IPS-18c (cell line): ENCODE measurements at regions not wholly inside any gene's neighbourhood (a gene's known extent, or its start where the extent isn't known, plus 50 kb on each side); places are given as distances from the start of the nearest gene placed in this dataset.

Experiments
- H3K4me3 ChIP-seq: 2 replicates; pipeline ENCODE4 v1.7.0; 2013; ENCODE audit warnings: low read depth, mild to moderate bottlenecking, low read length, moderate library complexity; ENCODE audit not compliant: insufficient read depth
- H3K9me3 ChIP-seq: one replicate; pipeline ENCODE4 v1.6.1; 2013; ENCODE audit warnings: mild to moderate bottlenecking, low read length, moderate library complexity; ENCODE audit not compliant: control insufficient read depth, insufficient read depth

DNA sequence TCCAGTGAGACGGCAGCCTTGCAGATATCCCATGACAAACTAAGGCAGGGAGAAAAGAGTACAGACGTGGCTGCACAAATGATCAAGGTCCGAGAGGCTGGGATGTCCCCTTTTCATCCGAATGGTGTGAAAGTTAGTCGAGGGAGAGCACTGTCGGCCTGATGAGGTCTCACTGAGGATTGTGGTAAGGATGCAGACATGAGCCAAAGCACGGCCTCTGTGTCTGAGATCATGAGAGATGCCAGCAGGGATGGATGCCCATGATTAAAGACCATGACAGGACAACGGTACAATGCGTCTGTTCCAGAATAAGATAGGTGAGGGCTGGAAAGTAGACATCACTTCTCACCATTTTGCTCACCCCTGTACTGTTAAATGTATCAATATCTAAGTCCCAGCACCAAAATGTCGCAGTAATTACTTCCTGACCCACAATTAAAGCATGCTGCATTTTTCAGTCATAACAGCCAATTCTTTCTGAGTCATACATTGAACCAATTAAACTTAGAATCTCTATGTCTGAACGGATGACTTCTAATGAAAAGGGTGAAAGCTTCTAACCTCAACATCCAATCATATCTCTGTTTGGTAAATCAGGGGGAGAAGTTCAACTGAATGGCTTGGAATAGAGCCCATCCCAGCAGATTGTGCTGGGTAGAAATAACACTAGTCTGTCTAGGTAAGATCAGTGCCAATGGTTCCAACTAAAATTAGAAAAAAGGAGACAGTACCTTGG is 249.6 kb upstream of the SOX5 start:
- Histone ChIP-seq H3K9me3 (no peaks in the 10 kb centered on the region), H3K4me3 (no peak overlapping the region)

DNA sequence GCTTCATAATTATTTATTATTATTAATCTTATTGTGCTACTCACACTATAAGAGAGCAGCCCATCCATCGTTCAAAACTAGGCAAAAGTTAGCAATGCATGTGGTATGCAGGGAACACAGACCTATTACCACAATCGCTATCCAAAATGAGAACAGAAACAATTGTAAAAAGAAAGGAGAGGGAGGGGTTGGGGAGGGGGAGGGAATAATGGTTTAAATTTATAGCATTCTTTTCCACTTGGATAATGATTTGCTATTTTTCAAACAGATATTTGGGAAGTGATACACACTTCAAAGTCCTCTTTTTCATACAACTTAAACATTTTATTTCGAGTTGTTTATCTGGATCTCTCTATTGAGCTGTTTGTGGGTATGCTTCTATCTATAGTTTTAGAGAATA is 248.6 kb upstream of the SOX5 start:
- no peaks in the 10 kb centered on the region for H3K9me3 ChIP-seq
- H3K4me3 ChIP-seq, result no peak overlapping the region

DNA sequence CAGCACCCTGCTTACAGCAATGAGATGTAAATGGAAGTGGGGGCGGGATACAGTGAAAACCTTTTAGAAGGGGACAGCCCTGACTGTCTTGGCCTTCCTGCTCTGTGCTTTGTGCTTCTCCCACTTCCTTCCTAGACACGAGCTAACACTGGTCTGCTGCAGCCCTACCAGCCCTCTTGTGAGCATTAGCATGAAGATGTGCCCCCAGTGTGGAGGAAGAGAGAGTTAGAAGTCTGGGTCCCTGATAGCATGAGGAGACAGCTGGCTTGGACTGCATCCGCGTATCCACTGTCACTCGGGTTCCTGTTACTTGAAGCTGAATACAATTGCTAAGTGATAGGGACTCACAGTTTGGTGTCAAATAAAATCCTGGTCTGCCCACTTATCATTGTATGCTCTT is 248.1 kb upstream of the SOX5 start:
- no peak overlapping the region for H3K4me3 ChIP-seq

DNA sequence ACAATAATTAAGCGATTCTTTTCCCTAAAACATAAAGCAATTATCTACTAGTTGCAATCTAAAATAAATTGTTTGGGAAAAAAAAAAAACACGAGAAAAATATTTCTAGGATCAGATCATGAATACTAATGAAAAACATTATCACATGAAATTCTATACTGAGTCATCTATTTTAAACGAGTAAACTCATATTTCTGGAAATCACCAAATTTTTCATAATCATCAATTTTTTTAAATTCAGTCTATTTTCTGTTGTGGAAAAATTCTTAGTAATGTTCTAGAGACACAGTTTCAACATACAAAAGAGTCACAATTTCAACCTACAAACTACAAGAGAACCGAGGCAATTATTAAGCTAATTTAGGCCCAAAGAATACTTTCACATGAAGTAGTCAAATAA is 245.6 kb upstream of the SOX5 start:
- H3K4me3 ChIP-seq, result no peak overlapping the region
- no peaks in the 10 kb centered on the region for H3K9me3 ChIP-seq

More for the DNA sequence above, 248.1 kb upstream of the SOX5 start:
- H3K9me3 ChIP-seq, result no peaks in the 10 kb centered on the region

DNA sequence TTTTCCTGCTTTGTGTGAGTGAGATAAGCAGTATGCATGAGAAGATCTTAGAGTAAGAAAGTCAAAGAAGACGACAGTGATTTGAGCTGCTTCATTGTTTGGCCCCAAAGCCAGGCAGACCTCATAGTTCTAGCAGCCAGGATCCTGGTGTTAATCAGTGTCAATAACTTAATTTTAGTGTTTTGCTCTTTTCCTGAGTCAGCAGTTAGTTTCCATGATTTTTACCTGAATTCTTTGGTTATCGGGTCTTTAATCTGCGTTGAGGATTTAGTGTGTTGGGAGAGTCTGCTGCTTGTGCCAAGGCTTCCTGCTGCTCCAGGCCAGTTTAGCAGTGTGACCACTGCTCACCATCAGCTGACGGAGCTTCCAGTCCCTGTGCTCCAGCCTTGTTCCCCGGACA is 241.6 kb upstream of the SOX5 start:
- H3K4me3 ChIP-seq, result no peak overlapping the region
- H3K9me3 ChIP-seq, result no peaks in the 10 kb centered on the region

DNA sequence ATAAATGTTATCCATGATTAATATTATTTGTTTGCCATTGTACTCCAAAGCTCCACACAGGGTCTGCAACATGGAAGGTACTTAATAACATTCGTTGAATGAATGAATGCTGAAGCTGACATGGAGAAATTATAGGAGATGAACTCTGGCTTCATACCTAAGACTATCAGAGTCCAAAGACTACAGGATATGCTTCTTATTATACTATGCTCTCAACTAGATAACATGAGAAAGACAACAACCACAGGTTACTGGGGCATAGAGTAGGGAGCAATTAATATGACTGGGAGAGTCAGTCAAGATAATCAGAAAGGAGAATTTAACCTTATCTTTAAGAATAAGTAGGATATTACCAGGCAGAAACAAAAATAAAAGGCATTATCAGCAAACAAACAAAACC is 236.3 kb upstream of the SOX5 start:
- H3K4me3 ChIP-seq, result no peak overlapping the region
- no peaks in the 10 kb centered on the region for H3K9me3 ChIP-seq

DNA sequence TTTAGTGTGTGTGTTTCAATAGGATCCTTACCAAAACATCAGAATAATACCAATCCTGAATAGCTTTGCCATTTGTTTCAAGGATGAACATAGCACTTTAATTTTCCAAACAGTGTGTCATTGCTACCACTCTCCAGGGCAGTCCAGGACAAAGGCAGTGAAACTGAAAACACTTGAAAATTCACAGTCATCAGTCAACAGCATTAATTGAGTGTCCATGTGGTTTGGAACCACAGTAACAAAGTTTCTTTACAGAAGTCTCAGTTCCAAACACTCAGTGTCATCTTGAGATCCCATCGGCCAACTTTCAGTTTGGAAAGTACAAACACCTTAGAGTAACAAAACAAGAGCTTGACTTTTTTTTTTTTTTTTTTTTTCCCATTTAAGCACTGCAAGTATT is 228.4 kb upstream of the SOX5 start:
- H3K4me3 ChIP-seq, result no peak overlapping the region
- no peaks in the 10 kb centered on the region for H3K9me3 ChIP-seq

DNA sequence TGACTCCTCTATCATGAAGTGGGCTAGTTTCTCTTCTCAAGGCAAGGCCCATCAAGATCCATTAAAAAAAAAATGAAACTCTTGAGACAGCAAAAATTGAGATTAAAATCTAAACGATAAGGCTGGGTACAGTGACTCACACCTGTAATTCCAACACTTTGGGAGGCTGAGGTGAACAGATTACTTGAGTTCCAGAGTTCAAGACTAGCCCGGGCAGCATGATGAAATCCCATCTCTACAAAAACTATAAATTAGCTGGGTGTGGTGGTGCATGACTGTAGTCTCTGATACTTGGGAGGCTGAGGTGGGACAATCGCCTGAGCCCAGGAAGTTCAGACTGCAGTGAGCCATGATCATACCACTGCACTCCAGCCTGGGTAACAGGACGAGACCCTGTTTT is 226.5 kb upstream of the SOX5 start:
- Histone ChIP-seq H3K4me3 (no peak overlapping the region), H3K9me3 (no peaks in the 10 kb centered on the region)

DNA sequence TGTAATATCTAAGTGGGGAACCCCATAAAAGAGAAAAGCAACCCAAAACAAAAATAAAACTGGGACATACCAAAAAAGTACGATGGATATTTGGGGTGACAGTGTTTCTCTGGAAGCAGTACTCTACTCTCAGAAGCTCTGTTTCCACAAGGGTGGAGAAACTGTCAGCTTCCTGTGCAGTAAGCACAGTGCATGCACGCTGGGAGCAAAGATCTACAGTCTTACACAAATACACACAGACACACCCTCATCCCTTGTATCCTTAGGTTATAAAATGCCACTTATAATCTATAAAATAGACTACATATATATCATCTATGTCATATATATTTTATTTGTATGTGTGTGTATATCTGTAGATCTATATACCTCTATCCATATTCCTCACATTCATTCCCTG is 225.8 kb upstream of the SOX5 start:
- Histone ChIP-seq H3K9me3 (no peaks in the 10 kb centered on the region), H3K4me3 (no peak overlapping the region)

DNA sequence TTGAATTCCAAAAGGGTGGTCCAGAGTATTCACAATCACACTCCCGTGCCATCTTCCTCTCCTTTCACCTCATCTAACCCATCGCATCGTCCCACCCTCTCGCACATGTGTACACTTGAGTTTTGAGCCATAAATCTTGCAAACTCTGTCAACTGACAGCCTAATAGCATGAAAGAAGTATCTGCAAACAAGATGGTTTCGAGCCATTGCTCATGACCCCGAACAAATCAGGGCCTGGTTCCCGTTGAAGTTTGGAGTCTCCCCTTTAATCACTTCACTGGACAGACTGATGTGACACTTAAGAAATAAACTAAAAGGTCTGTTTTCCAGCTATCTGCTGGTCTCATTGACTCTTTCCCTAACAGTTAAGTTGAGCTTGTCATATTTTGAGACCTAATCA is 223.6 kb upstream of the SOX5 start:
- H3K4me3 ChIP-seq, result no peak overlapping the region
- H3K9me3 ChIP-seq, result no peaks in the 10 kb centered on the region

DNA sequence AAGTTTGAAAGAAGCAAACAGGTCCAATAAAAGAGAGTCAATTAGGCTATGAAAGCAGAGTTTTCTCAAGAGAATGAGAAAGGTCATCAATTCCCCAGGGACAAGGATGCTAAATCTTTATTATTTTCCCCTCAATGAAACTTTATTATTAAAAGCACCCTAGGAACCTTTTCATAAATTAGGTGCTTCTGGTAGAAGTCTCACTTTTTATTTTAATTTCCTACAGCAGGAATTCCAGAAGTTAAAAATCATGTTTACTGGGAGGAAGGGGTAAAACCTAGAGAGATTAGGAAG is 223.2 kb upstream of the SOX5 start:
- Histone ChIP-seq H3K9me3 (no peaks in the 10 kb centered on the region), H3K4me3 (no peak overlapping the region)

DNA sequence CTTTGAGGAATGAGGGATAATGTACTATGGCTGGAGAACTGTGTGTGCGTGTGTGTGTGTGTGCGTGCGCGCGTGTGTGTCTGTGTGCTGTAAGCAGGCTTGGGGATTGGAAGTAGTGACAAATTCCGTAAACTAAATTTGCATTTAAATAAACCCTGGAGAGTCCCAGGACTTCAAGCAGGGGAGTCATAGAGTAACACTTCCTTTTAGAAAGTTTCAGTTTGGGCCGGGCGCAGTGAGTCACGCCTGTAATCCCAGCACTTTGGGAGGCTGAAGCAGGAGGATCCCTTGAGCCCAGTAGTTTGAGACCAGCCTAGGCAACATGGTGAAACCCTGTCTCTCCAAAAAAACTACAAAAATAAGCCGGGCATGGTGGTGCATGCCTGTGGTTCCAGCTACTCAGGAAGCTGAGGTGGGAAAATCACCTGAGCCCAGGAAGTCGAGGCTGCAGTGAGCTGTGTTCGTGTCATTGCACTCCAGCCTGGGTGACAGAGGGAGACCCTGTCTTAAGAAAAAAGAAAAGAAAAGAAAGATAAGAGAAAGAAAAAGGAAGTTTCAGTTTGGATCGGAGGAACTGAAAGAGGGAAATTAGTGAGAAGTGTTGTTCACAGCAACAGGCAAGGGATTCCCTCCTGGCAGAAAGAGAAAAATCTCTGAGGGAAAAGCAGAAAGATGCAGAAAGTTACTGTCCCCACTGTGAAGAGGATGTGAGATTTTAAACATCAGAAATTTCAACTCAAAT is 222.7 kb upstream of the SOX5 start:
- Histone ChIP-seq H3K4me3 (no peak overlapping the region), H3K9me3 (no peaks in the 10 kb centered on the region)

DNA sequence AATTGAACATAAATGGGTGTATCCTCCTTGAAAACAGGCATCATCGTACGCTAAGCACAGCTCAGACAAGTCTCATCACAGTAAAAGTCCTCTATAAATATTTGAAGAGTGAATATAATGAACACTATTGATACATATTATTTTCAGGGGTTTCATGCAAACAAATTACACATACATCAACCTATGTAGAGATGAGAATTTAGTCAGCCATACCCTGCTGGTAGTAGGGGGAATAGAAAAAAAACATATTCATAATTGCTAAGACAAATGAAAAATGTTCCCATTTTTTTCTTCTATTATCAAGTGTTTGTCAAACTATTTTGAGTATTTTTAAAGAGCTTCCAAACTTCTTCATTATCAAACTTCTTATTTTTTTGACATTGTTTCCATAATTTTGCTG is 205.6 kb upstream of the SOX5 start:
- Histone ChIP-seq H3K4me3 (no peak overlapping the region), H3K9me3 (no peaks in the 10 kb centered on the region)

DNA sequence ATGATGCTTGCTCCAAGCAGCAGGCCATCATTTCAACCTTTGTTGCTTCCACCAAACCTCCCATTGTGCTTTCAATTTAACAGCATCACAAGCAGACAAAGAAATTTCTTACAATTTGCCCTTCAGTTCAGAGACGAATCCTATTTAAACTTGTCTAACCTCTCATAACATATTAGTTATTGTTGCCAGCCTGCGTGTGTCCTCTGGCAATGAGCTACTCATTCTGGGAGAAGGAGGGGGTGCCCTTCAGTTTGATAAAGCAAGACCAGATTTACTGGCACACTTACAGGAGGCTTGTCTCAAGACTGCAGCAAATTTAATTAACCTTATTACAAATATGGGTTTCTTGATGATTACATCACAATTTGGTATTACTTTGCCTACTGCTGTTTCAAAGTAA is 203.6 kb upstream of the SOX5 start:
- H3K4me3 ChIP-seq, result no peak overlapping the region
- no peaks in the 10 kb centered on the region for H3K9me3 ChIP-seq

DNA sequence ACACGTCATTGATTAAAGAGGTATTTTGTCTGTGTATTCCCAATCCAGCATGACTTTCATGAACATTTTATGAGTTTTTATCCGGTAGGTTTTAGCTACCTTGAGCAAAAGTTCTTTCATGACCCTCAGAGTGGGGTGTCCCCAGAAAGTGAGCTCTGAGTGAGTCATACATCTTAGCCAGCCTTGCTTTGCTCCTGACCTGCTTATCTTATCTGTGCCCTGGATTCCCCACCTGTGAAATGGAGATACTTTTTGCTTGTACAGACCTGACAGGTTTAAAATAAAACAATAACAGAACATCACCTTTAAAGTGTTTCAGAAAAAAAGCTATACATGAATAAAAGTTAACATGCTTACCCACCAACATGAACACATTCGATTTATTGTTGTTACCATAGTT is 202.8 kb upstream of the SOX5 start:
- Histone ChIP-seq H3K4me3 (no peak overlapping the region), H3K9me3 (no peaks in the 10 kb centered on the region)

DNA sequence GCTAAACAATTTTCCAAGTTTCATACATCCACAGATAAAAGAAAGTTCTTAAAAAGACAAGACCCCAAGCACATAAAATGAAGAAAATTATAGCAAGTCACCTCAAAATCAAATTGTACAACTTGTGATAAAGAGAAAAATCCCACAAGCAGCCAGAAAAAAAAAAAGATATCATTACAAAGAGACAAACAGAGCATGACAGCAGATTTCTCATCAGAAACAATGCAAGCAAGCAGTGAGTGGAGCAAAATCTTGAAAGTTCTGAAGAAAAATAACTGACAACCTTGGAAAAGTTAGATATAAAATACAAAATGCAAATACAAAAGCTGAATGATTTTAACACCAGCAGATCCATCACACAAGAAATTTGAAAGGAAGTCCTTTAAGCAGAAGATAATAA is 194.5 kb upstream of the SOX5 start:
- Histone ChIP-seq H3K9me3 (no peaks in the 10 kb centered on the region), H3K4me3 (no peak overlapping the region)

DNA sequence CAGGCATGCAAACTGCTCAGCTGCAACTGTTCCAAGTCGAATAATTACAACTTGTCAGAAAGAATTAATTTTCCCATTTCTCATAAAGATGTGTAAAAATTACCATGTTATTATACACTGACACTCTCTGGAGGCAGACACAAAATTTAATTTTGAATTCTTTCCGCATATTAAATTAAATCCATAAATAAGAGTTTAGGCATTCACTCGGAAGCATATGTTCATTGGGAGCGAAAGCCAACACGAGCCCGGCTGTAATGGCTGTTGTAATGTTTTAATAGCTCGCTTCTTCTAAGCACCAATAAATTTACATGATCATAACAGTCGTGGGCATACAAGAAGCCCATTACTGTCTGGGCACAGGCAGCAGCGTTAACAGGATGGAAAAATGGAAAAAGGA is 189.6 kb upstream of the SOX5 start:
- no peak overlapping the region for H3K4me3 ChIP-seq
- H3K9me3 ChIP-seq, result no peaks in the 10 kb centered on the region

DNA sequence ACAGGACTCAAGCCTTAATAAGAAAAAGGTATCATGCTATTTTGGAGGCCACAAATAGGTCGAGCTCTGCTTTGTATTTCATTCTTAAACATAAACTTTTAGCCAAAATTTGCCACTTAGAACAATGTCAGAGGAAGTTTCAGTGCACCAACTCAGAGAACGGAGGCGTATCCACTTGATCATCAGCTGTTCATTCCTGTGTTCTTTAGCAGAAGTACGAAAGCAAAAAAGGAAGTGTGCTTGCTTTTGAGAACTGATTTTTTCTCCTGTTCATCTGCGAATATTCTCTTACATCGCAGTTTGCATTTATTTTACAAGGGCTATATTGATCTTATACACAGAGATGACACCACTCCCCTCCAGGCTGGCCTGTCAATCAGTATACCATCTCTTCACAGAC is 188.6 kb upstream of the SOX5 start:
- H3K4me3 ChIP-seq, result no peak overlapping the region

More for the DNA sequence above, 188.6 kb upstream of the SOX5 start:
- no peaks in the 10 kb centered on the region for H3K9me3 ChIP-seq
